NCI-H748 treated with DMSO at 0.1 percent for 48 hours (cell line): ENCODE measurements at regions not wholly inside any gene's neighbourhood (a gene's known extent, or its start where the extent isn't known, plus 50 kb on each side); places are given as distances from the start of the nearest gene placed in this dataset.

Source experiments
- DNase-seq: peaks from one replicate; lab custom pipeline; 2025; lab: John Stamatoyannopoulos, UW

GRCh38 chr2:44825702-44826101 lies 115.8 kb upstream of the SIX3 start:
- DNase-seq = peak; percentile 50

- DNase-seq = no peak
Measured at GRCh38 chr2:44826601-44827000, 114.9 kb upstream of the SIX3 start.

GRCh38 chr2:44829771-44830170 lies 111.7 kb upstream of the SIX3 start:
- no peak for DNase-seq

GRCh38 chr2:44833171-44834069 lies 108.1 kb upstream of the SIX3 start:
- DNase-seq = no peak

- DNase-seq = no peak
Measured at GRCh38 chr2:44834656-44835055, 106.8 kb upstream of the SIX3 start.

GRCh38 chr2:44836174-44836573 lies 105.3 kb upstream of the SIX3 start:
- DNase-seq = no peak

GRCh38 chr2:44836916-44837315 lies 104.6 kb upstream of the SIX3 start:
- no peak for DNase-seq

- DNase-seq = no peak
Measured at GRCh38 chr2:44838116-44838790, 103.2 kb upstream of the SIX3 start.

- no peak for DNase-seq
Measured at GRCh38 chr2:44839370-44839769, 102.1 kb upstream of the SIX3 start.

- DNase-seq = no peak
Measured at GRCh38 chr2:44839771-44840502, 101.6 kb upstream of the SIX3 start.

- DNase-seq = no peak
Measured at GRCh38 chr2:44840503-44840850, 101.0 kb upstream of the SIX3 start.

- DNase-seq = peak; percentile 88
Measured at GRCh38 chr2:44843086-44843485, 98.4 kb upstream of the SIX3 start.

GRCh38 chr2:44843641-44844310 lies 97.7 kb upstream of the SIX3 start:
- DNase-seq = no peak

- no peak for DNase-seq
Measured at GRCh38 chr2:44844651-44845270, 96.7 kb upstream of the SIX3 start.

- no peak for DNase-seq
Measured at GRCh38 chr2:44848026-44848425, 93.5 kb upstream of the SIX3 start.

- DNase-seq = no peak
Measured at GRCh38 chr2:44850016-44850415, 91.5 kb upstream of the SIX3 start.

- DNase-seq = no peak
Measured at GRCh38 chr2:44851518-44851917, 90.0 kb upstream of the SIX3 start.

- peak; percentile 45 for DNase-seq
Measured at GRCh38 chr2:44852594-44852993, 88.9 kb upstream of the SIX3 start.

GRCh38 chr2:44859337-44859736 lies 82.2 kb upstream of the SIX3 start:
- DNase-seq = no peak

- DNase-seq = no peak
Measured at GRCh38 chr2:44866152-44866551, 75.3 kb upstream of the SIX3 start.

GRCh38 chr2:44869761-44870160 lies 71.7 kb upstream of the SIX3 start:
- DNase-seq = no peak

GRCh38 chr2:44877417-44877816 lies 64.1 kb upstream of the SIX3 start:
- DNase-seq = no peak
